GM21381 (cell line): ENCODE measurements at regions not wholly inside any gene's neighbourhood (a gene's known extent, or its start where the extent isn't known, plus 50 kb on each side); places are given as distances from the start of the nearest gene placed in this dataset.

Source experiments
- ATAC-seq: cut with Tn5 transposase; IDR thresholded peaks from one replicate; pipeline ENCODE4 v1.9.1; 2021; ENCODE audit warnings: mild to moderate bottlenecking, moderate library complexity; ENCODE audit not compliant: unreplicated experiment

DNA sequence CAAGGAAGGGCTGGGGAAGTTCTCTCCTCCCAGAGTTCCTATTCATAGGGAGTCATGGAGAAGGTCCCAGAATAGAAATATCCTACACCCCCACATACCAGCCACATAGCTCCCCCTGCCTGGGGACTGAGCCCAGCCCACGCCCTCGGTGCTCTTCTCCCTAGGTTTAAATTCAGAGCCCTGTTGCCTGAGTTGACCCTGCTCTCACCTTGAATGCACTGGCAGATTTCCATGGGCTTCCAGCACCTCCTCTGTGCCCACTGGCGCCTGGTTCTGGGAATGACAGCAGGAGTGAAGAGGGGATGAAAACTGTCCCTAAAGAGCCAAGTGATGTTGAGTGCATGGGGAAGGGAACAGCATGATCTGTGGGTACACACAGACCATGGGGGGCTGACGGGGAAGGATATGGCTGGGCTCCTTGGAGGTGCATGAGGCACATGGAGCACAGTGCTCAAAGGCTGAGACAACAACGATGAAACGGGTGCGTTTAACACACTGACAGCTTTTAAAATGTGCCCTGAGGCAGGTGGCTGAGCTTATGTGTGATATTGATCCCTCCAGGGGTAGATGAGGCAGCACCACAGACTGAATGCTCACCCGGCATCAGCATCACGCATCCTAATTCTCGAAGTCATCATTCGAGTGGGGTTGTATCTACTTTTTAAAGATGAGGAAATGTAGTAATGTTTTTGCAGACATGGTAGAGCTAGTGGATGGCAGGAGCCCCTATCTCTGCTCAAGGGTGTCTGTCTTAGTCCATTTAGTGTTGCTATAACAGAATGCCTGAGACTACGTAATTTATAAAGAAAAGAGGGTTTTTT, 53.7 kb upstream of the IGFBP3 start:
- ATAC-seq, result no peak

DNA sequence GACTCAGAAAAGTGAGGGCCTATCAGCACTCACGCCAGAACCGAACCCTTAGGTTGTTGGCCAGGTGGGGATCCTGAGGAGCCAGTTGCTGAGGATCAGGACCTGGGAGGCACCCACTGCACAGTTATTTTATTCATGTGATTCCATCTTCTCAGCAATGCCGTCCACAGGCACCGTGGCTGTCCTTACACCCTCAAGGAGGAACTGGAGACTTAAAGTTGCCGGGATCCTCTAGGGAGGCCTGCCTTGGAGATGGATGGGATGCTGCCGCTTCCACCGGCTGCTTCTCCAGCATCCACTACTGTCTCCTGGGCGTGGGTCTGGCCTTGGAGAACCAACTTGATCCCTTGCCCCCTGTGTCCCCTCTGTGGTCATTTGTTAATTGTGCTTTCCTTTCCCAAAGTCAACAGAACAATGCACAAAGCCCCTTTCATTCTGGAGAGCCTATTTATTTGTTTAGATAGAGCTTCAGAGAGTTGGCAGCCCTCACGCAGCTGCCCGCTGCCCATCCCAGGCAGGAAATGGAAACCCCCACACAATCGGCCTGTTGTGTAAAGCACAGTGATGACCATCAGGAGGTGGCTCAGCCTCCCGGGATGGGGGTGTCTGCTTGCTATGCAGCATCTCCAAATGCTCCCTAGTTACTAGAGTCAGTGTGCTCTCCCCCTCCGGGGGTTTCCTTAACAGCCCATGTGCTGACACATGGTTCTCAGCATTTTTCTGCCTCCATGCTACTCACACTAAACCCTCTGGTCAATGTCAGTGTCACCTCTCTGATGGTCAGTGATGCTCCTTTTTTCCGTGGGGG, 52.9 kb upstream of the IGFBP3 start:
- ATAC-seq, result no peak

DNA sequence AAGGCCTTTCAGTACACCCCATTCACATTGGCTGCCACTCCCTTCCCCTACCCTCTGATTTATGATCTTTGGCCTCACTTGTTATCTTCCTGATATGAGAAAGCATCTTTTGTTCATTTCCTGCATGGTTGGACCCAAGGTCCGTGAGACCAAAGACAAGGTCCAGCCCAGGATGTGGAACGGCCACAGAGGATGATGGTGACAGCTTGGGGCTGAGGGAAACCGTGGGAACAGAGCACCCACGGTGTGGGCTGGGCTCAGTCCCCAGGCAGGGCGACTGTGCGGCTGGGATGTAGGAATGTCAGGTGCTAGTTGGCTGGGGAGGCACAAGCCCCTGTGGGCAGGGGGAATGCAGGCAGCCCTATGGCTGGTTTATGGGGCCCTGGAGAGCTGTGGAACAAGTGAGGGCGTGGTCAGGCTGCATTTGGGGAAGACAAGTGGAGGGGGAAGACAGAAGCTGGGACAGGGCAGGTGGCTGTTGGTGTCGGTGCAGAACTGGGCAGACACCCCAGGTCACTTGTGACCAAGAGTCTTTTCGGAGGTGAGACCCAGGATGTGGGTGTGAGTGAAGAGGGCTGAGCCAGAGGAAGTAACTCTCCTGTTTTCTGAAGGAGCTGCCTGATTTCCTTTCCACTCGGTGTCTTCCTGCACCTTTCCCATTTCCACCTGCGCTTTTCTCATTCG, 51.7 kb upstream of the IGFBP3 start:
- no peak for ATAC-seq

DNA sequence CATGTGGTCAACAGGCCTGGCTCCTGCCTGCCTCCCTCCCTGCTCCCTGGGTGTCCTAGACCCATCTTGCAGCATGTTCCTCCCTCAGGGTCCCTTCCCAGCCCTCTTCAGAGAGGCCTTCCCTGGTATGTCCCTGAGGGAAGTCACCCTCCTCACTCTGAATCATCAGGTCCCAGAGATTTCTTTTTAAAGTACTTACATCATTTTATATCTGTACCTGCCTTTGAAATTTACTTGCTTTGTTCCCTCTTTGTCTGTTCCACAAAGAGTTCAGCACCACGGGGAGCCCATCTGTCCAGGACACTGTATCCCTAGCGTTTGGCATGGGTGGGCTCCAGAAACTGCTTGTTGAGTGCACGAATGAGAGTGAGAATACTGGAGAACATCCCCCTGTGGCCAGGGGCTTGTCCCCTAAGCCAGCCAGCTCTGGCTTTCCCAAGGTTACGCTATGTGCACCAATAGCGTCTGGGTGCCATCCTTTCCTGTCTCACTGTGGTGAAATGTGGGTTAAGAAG, 50.6 kb upstream of the IGFBP3 start:
- ATAC-seq, result no peak

DNA sequence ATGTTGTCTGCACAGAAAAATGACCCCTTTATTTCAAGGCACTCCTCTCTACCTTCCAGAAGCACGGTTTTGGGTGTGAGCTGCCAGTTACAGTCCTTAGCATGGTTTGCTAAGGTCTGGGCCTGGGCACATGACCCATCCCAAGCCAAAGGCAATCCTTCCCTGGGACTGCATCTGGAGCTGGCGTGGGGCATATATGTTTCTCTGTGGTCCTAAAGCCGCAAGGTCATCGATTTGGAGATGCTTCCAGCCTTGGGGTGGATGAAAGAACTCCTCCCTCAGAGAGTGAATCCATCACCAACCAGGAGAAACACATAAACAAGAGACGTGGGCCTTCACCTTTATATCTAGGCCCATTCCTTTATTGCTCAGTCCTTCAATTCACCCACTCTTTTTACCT, 50.1 kb upstream of the IGFBP3 start:
- no peak for ATAC-seq
